Breast epithelium (tissue), 4 donors: ENCODE measurements at regions not wholly inside any gene's neighbourhood (a gene's known extent, or its start where the extent isn't known, plus 50 kb on each side); places are given as distances from the start of the nearest gene placed in this dataset.

Source experiments
- DNase-seq, 2 donors: peaks; one replicate each; pipeline ENCODE4 v3.0.0-alpha.2; 2019; ENCODE audit warnings: low spot score in 2 of 2
- H3K27ac ChIP-seq, 2 donors: fragments of 200-600 bp; sonication (generic) in 1 of 2; one replicate each; pipeline ENCODE4 v1.5.1; 2016 to 2019; ENCODE audit warnings: mild to moderate bottlenecking in 1 of 2
- H3K27me3 ChIP-seq, 2 donors: fragments of 200-600 bp; sonication (generic) in 1 of 2; one replicate each; pipeline versions ENCODE4 v1.5.1 to v1.6.0; 2017 to 2019; ENCODE audit warnings: control low read depth in 1 of 2, mild to moderate bottlenecking in 1 of 2
- H3K36me3 ChIP-seq: fragments of 200-600 bp; one replicate; pipeline ENCODE4 v1.5.1; 2019
- H3K4me1 ChIP-seq, 2 donors: fragments of 200-600 bp; sonication (generic); one replicate each; pipeline ENCODE4 v1.5.1; 2016 to 2019; ENCODE audit warnings: control low read depth in 1 of 2
- H3K4me3 ChIP-seq, 3 donors: fragments of 200-600 bp; sonication (generic); 1 replicate in 2 of 3; 2 replicates in 1 of 3; pipeline ENCODE4 v1.5.1; 2016 to 2019; ENCODE audit warnings: mild to moderate bottlenecking in 3 of 3, moderate library complexity in 2 of 3
- H3K9me3 ChIP-seq, 2 donors: fragments of 200-600 bp; sonication (generic) in 1 of 2; one replicate each; pipeline ENCODE4 v1.5.1; 2016 to 2019; ENCODE audit warnings: control low read depth in 1 of 2
- POLR2A ChIP-seq: fragments of 450-650 bp; IDR thresholded peaks from one replicate; pipeline ENCODE4 v1.6.1; 2016; ENCODE audit warnings: antibody characterized with exemption, mild to moderate bottlenecking, moderate library complexity
- POLR2AphosphoS5 ChIP-seq, 3 donors: sonication (generic); formaldehyde crosslinking; IDR thresholded peaks; one replicate each; pipeline ENCODE4 v1.6.1; 2017; ENCODE audit warnings: antibody characterized with exemption in 3 of 3
- intact Hi-C: fragments of 100-400 bp; cut with DNase I; formaldehyde crosslinking; loops from one replicate; pipeline ENCODE4 v1.15.1; 2023; ENCODE audit warnings: low total_unique reads
- TF ChIP-seq, protein P1 (sequence below), 3 donors: fragments of 450-650 bp; IDR thresholded peaks; one replicate each; pipeline ENCODE4 v1.5.1; 2016 to 2017; ENCODE audit warnings: antibody characterized with exemption in 3 of 3, mild to moderate bottlenecking in 3 of 3, moderate library complexity in 3 of 3

DNA sequence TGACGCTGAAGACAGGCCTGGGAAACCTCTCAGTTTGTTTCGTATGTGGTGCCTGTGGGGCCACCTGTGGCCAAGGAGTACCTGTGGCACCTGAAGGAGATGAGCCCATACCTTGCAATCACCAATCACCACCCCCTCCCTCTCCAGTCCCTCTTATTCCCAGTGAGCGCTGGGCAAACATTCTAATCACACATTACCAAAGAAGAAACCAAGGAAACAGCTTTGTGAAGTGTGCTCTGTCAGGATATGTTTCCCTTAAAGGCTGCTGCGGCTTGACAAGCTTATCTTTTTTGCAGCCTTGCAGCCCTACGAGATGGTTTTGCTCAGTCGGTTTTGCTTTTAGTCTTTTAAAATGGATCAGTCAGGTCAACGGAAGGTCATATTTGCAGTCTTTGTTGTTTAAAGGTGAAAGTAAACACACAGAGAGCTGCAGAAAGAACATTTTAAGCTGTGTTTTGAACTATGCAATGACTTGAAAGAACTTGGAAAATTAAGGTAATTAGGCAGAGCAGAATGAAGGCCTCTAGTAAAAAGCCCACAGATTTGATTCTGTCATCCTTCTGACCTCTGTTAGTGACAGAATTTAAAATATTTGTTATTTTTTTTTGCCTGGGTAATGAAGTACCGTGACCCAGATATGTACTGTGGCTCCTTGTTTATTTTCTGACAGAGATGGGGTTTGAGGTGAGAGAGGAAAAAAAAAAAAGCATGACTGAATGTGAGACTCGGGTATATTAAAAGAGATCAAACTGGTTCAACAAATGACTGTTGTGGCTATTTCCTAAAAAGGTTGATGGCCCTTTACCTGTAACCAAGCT lies 461.4 kb downstream of the NSUN3 start:
- Histone ChIP-seq H3K9me3 (no peaks in the 10 kb centered on the region), H3K4me1 (no peaks in the 10 kb centered on the region), H3K36me3 (no peaks in the 10 kb centered on the region), H3K27ac (no peak overlapping the region), H3K4me3 (no peak overlapping the region), H3K27me3 (no peaks in the 10 kb centered on the region)
- no peak for DNase-seq
- intact Hi-C loops, result no loop called here
- TF ChIP-seq, protein P1, sequence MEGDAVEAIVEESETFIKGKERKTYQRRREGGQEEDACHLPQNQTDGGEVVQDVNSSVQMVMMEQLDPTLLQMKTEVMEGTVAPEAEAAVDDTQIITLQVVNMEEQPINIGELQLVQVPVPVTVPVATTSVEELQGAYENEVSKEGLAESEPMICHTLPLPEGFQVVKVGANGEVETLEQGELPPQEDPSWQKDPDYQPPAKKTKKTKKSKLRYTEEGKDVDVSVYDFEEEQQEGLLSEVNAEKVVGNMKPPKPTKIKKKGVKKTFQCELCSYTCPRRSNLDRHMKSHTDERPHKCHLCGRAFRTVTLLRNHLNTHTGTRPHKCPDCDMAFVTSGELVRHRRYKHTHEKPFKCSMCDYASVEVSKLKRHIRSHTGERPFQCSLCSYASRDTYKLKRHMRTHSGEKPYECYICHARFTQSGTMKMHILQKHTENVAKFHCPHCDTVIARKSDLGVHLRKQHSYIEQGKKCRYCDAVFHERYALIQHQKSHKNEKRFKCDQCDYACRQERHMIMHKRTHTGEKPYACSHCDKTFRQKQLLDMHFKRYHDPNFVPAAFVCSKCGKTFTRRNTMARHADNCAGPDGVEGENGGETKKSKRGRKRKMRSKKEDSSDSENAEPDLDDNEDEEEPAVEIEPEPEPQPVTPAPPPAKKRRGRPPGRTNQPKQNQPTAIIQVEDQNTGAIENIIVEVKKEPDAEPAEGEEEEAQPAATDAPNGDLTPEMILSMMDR (IDR thresholded peaks at IDR 0.05), result no peak
- TF ChIP-seq POLR2AphosphoS5 (IDR thresholded peaks at IDR 0.05) (no peak), POLR2A (no peak)

DNA sequence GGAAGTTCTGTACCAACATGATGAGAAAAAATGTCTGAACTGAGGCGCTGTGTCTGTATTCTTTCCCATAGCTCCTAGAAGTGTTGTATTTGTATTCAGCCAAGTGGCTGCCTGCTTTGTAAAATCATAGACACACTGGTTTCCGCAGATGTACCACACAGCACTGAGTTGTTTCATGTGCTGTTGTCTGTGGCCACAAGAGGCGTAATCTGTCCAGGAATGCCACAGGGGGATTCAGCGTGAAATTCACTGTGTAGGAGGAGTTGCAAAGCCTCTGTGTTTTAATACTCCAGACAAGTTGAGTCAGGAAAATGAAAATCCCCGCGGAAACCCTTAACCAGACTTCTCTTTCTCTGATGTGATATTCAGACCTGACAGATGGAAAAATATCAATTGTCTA lies 462.2 kb downstream of the NSUN3 start:
- no peak overlapping the region for H3K4me3 ChIP-seq
- H3K36me3 ChIP-seq, result no peaks in the 10 kb centered on the region
- H3K9me3 ChIP-seq, result no peaks in the 10 kb centered on the region
- no peak overlapping the region for H3K27ac ChIP-seq
- no peak for DNase-seq
- intact Hi-C loops, result no loop called here
- no peaks in the 10 kb centered on the region for H3K27me3 ChIP-seq
- TF ChIP-seq POLR2A, result no peak
- no peak for TF ChIP-seq POLR2AphosphoS5 (IDR thresholded peaks at IDR 0.05)
- TF ChIP-seq, protein P1 (IDR thresholded peaks at IDR 0.05), result peak in 2 of 3 donors; percentile 15 to 31
- no peaks in the 10 kb centered on the region for H3K4me1 ChIP-seq

DNA sequence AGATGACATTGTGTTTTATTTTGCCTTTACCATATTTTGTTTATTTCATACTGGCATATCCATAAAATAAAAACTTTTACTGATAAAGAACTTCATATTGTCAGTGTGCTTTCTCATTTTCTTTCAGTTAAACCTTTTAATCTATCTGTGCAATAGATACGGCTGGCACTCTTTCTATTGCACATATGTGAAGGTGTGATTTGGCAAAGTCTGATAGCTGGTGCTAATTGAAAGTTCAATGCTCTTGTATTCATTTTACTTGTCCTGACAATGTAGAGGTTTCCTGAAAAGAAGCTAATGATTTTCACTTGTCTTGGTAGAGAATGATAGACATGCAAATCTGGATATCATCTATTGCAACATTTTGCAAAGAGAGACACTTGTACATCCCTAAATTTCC lies 467.0 kb downstream of the NSUN3 start:
- H3K4me1 ChIP-seq, result no peaks in the 10 kb centered on the region
- H3K4me3 ChIP-seq, result no peak overlapping the region
- no peak for DNase-seq
- H3K9me3 ChIP-seq, result no peaks in the 10 kb centered on the region
- H3K27ac ChIP-seq, result no peak overlapping the region
- no peaks in the 10 kb centered on the region for H3K27me3 ChIP-seq
- TF ChIP-seq, protein P1 (IDR thresholded peaks at IDR 0.05), result no peak
- TF ChIP-seq POLR2A, result no peak
- no peak for TF ChIP-seq POLR2AphosphoS5 (IDR thresholded peaks at IDR 0.05)
- no peaks in the 10 kb centered on the region for H3K36me3 ChIP-seq
- intact Hi-C loops, result no loop called here

DNA sequence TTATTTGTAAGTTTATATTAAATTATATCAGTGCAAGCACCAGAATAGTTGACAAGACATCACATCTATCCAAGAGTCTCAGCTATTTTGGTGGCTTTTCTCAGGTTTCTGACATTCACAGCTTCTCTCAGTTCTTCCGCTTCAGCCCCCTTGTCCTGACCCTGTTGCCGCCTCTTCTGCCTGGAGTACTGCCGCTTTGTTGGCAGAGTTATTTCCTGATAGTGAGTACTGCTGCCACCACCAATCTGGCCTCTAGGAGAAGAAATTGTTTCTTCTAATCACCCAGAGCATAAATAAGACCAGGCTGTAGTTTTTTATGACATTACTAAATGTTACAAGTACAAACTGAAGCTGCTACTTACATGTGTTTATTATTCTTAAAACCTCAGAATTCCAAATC lies 470.1 kb downstream of the NSUN3 start:
- H3K36me3 ChIP-seq, result no peaks in the 10 kb centered on the region
- H3K9me3 ChIP-seq, result no peaks in the 10 kb centered on the region
- no peak for DNase-seq
- H3K27me3 ChIP-seq, result no peaks in the 10 kb centered on the region
- no peak overlapping the region for H3K27ac ChIP-seq
- intact Hi-C loops, result no loop called here
- no peak overlapping the region for H3K4me3 ChIP-seq
- no peaks in the 10 kb centered on the region for H3K4me1 ChIP-seq
- no peak for TF ChIP-seq POLR2AphosphoS5 (IDR thresholded peaks at IDR 0.05)
- TF ChIP-seq, protein P1 (IDR thresholded peaks at IDR 0.05), result no peak

DNA sequence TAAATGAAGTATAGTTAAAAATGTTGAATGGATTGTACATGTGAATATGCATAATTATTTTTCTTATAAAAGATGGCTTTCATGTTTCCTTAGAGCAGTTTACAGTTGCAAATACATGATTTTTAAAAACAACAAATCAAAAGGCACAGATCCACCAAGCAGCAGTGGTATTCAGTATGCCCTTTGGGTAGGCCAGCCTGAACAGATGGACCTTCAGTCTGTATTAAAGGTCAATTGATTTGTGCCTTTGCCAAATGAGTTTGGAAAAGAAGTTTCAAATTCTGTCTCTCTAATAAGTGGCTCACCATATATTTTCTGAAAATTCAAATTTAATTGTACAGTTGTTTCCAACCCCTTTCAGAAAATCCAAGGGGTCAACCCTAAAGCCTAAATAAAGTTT lies 477.1 kb downstream of the NSUN3 start:
- Histone ChIP-seq H3K4me3 (no peak overlapping the region), H3K36me3 (no peaks in the 10 kb centered on the region), H3K27ac (no peak overlapping the region), H3K27me3 (no peaks in the 10 kb centered on the region), H3K4me1 (no peaks in the 10 kb centered on the region), H3K9me3 (no peaks in the 10 kb centered on the region)
- DNase-seq, result no peak
- TF ChIP-seq POLR2A, result no peak
- TF ChIP-seq, protein P1 (IDR thresholded peaks at IDR 0.05), result no peak
- no peak for TF ChIP-seq POLR2AphosphoS5 (IDR thresholded peaks at IDR 0.05)
- intact Hi-C loops, result no loop called here
